HEK293 (cell line): ENCODE measurements at regions not wholly inside any gene's neighbourhood (a gene's known extent, or its start where the extent isn't known, plus 50 kb on each side); places are given as distances from the start of the nearest gene placed in this dataset.

Source experiments
- CTCF ChIA-PET: fragments of 350-600 bp; formaldehyde crosslinking; extraction: SDS; loops from one replicate; lab custom pipeline; 2021; ENCODE audit warnings: antibody characterized with exemption; lab: Yijun Ruan, JAX
- POLR2A ChIA-PET: fragments of 300-600 bp; formaldehyde crosslinking; extraction: SDS; loops from one replicate; lab custom pipeline; 2020; ENCODE audit warnings: antibody characterized with exemption, inconsistent platforms; lab: Yijun Ruan, JAX
- H3K27ac ChIP-seq: fragments of 200-500 bp; sonication (Bioruptor generic); 2 replicates; pipeline ENCODE4 v1.5.1; 2014; ENCODE audit warnings: low read depth, low read length, control low read depth, inconsistent platforms; ENCODE audit errors: extremely low read depth
- H3K36me3 ChIP-seq, 2 experiments: fragments of 200-500 bp in 1 of 2; sonication (Bioruptor generic) in 1 of 2; 1 replicate in 1 of 2; 2 replicates in 1 of 2; pipeline ENCODE4 v1.5.1; 2014 to 2017; ENCODE audit warnings: inconsistent platforms in 2 of 2, low read length in 2 of 2; ENCODE audit not compliant: control insufficient read depth in 2 of 2, insufficient read depth in 1 of 2
- H3K4me1 ChIP-seq: fragments of 200-500 bp; sonication (Bioruptor generic); 2 replicates; pipeline ENCODE4 v1.5.1; 2014; ENCODE audit warnings: mild to moderate bottlenecking, low read length, inconsistent platforms; ENCODE audit not compliant: control insufficient read depth, insufficient read depth
- H3K4me3 ChIP-seq: 2 replicates; pipeline ENCODE4 v1.5.1; 2011; ENCODE audit warnings: low read depth, mild to moderate bottlenecking, control low read depth, low read length, moderate library complexity
- H3K9me3 ChIP-seq: fragments of 200-500 bp; sonication (Bioruptor generic); 2 replicates; pipeline ENCODE4 v1.5.1; 2014; ENCODE audit warnings: low read depth, low read length, inconsistent platforms; ENCODE audit not compliant: control insufficient read depth, insufficient read depth
- BCL6B ChIP-seq: fragments of 450-650 bp; formaldehyde crosslinking; IDR thresholded peaks from 2 replicates; pipeline ENCODE4 v1.5.1; 2017; ENCODE audit warnings: missing biosample characterization, missing genetic modification characterization
- ELK4 ChIP-seq: IDR thresholded peaks from 2 replicates; pipeline ENCODE4 v1.6.1; 2011; ENCODE audit warnings: mild to moderate bottlenecking, low read depth, low read length, borderline replicate concordance
- GLIS1 ChIP-seq: fragments of 450-650 bp; formaldehyde crosslinking; IDR thresholded peaks from 2 replicates; pipeline ENCODE4 v1.5.1; 2016; ENCODE audit warnings: missing biosample characterization, missing genetic modification characterization
- IKZF3 ChIP-seq: fragments of 450-650 bp; IDR thresholded peaks from 2 replicates; pipeline ENCODE4 v1.5.0; 2018; ENCODE audit warnings: missing biosample characterization, mild to moderate bottlenecking, missing genetic modification characterization, moderate library complexity
- KLF9 ChIP-seq: fragments of 450-650 bp; formaldehyde crosslinking; IDR thresholded peaks from 2 replicates; pipeline ENCODE4 v1.5.1; 2016; ENCODE audit warnings: missing biosample characterization, missing genetic modification characterization, low read depth
- MYNN ChIP-seq: fragments of 450-650 bp; formaldehyde crosslinking; IDR thresholded peaks from 2 replicates; pipeline ENCODE4 v1.5.1; 2016; ENCODE audit warnings: missing biosample characterization, missing genetic modification characterization, borderline replicate concordance
- PRDM10 ChIP-seq: fragments of 450-650 bp; formaldehyde crosslinking; IDR thresholded peaks from 2 replicates; pipeline ENCODE4 v1.5.1; 2016; ENCODE audit warnings: missing biosample characterization, missing genetic modification characterization
- SCRT2 ChIP-seq: fragments of 450-650 bp; formaldehyde crosslinking; IDR thresholded peaks from 2 replicates; pipeline ENCODE4 v1.5.1; 2016; ENCODE audit warnings: missing biosample characterization, missing genetic modification characterization
- SP3 ChIP-seq: fragments of 450-650 bp; formaldehyde crosslinking; IDR thresholded peaks from 2 replicates; pipeline ENCODE4 v1.5.1; 2016; ENCODE audit warnings: missing biosample characterization, missing genetic modification characterization
- ZNF202 ChIP-seq: fragments of 450-650 bp; formaldehyde crosslinking; IDR thresholded peaks from 2 replicates; pipeline ENCODE4 v1.5.1; 2016; ENCODE audit warnings: missing biosample characterization, missing genetic modification characterization, borderline replicate concordance
- ZNF239 ChIP-seq: fragments of 450-650 bp; formaldehyde crosslinking; IDR thresholded peaks from 2 replicates; pipeline ENCODE4 v1.5.1; 2016; ENCODE audit warnings: missing biosample characterization, missing genetic modification characterization
- ZNF274 ChIP-seq, 2 experiments: fragments of 200-500 bp in 1 of 2; fragments of 450-650 bp in 1 of 2; sonication (Bioruptor generic) in 1 of 2; formaldehyde crosslinking in 1 of 2; IDR thresholded peaks; 2 replicates each; pipeline versions ENCODE4 v1.5.1 to v1.6.1; 2014 to 2016; ENCODE audit warnings: borderline replicate concordance in 1 of 2, inconsistent platforms in 1 of 2, low read length in 1 of 2, missing biosample characterization in 1 of 2, missing genetic modification characterization in 1 of 2
- ZNF423 ChIP-seq: fragments of 450-650 bp; formaldehyde crosslinking; IDR thresholded peaks from 2 replicates; pipeline ENCODE4 v1.5.1; 2016; ENCODE audit warnings: missing biosample characterization, missing genetic modification characterization
- ZNF514 ChIP-seq: fragments of 450-650 bp; formaldehyde crosslinking; IDR thresholded peaks from 2 replicates; pipeline ENCODE4 v1.5.1; 2016; ENCODE audit warnings: missing biosample characterization, missing genetic modification characterization
- ZNF585B ChIP-seq: fragments of 450-650 bp; formaldehyde crosslinking; IDR thresholded peaks from 2 replicates; pipeline ENCODE4 v1.5.1; 2016; ENCODE audit warnings: missing biosample characterization, missing genetic modification characterization
- ZNF623 ChIP-seq: fragments of 450-650 bp; formaldehyde crosslinking; IDR thresholded peaks from 2 replicates; pipeline ENCODE4 v1.5.1; 2016; ENCODE audit warnings: missing biosample characterization, missing genetic modification characterization
- ZNF677 ChIP-seq: fragments of 450-650 bp; IDR thresholded peaks from 2 replicates; pipeline ENCODE4 v1.5.0; 2018; ENCODE audit warnings: missing biosample characterization, mild to moderate bottlenecking, missing genetic modification characterization, moderate library complexity
- ZNF747 ChIP-seq: fragments of 450-650 bp; formaldehyde crosslinking; IDR thresholded peaks from 2 replicates; pipeline ENCODE4 v1.5.1; 2016; ENCODE audit warnings: missing biosample characterization, missing genetic modification characterization
- ZNF837 ChIP-seq: fragments of 450-650 bp; formaldehyde crosslinking; IDR thresholded peaks from 2 replicates; pipeline ENCODE4 v1.5.1; 2016; ENCODE audit warnings: missing biosample characterization, missing genetic modification characterization
- ZXDB ChIP-seq: fragments of 450-650 bp; formaldehyde crosslinking; IDR thresholded peaks from 2 replicates; pipeline ENCODE4 v1.5.1; 2016; ENCODE audit warnings: missing biosample characterization, missing genetic modification characterization

DNA sequence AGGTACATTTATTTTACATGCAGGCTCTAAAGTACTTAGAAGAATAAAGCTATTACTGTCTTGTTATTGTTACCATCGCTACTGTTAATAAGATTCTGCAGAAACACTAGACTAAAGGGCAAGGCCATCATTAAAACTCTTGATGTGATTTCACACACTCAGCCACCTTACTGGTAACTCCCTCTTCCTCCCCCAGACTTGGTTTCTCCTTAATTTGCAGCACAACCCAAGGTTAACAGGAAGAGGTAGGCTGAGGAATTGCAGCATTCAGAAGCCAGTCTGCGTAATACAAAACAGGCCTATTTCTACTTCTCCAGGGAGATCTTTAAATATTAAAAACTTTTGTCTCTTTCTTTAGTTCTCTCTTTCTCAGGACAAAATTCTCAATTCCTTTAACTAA lies 210.3 kb downstream of the BTG1 start:
- H3K9me3 ChIP-seq, result no peaks in the 10 kb centered on the region
- H3K4me3 ChIP-seq, result no peak overlapping the region
- TF ChIP-seq ELK4, result no peak
- no peak for TF ChIP-seq MYNN (tag by site-specific recombination)
- TF ChIP-seq ZNF202, result no peak
- no peak for TF ChIP-seq SP3
- no peak for TF ChIP-seq BCL6B
- no peak for TF ChIP-seq ZXDB (tag by site-specific recombination)
- no peak for TF ChIP-seq ZNF514 (tag by site-specific recombination)
- no peak for TF ChIP-seq IKZF3
- TF ChIP-seq ZNF239 (tag by site-specific recombination), result no peak
- TF ChIP-seq PRDM10 (tag by site-specific recombination), result no peak
- TF ChIP-seq ZNF585B, result no peak
- TF ChIP-seq ZNF423 (tag by site-specific recombination), result no peak
- TF ChIP-seq KLF9 (tag by site-specific recombination), result no peak
- TF ChIP-seq ZNF677 (tag by site-specific recombination), result no peak
- no peak for TF ChIP-seq ZNF747 (tag by site-specific recombination)
- no peak for TF ChIP-seq ZNF837 (tag by site-specific recombination)
- no peaks in the 10 kb centered on the region for H3K36me3 ChIP-seq
- CTCF ChIA-PET, result no interaction called here
- peaks cover 5% of the 10 kb centered on the region; the same call in 1 of the 2 replicates for H3K4me1 ChIP-seq
- H3K27ac ChIP-seq, result no peak overlapping the region
- POLR2A ChIA-PET, result no interaction called here

- Histone ChIP-seq H3K4me1 (peaks cover 5% of the 10 kb centered on the region; the same call in 1 of the 2 replicates), H3K9me3 (no peaks in the 10 kb centered on the region), H3K27ac (no peak overlapping the region), H3K36me3 (no peaks in the 10 kb centered on the region), H3K4me3 (no peak overlapping the region)
- CTCF ChIA-PET, result interaction anchor here (0.6 kb wide), 2 partner anchors 25 to 97 kb away, joined by 3 to 5 read pairs; no protein-coding TSS in a partner anchor
- TF ChIP-seq GLIS1 (no peak), ZNF274 (IDR thresholded peaks at IDR 0.05; ENCODE audit: low read length) (no peak), ZNF274 (tag by site-specific recombination; IDR thresholded peaks at IDR 0.05; ENCODE audit: borderline replicate concordance) (no peak), ZNF623 (tag by site-specific recombination) (no peak), SCRT2 (tag by site-specific recombination) (no peak), ZNF837 (tag by site-specific recombination) (no peak)
- POLR2A ChIA-PET, result no interaction called here
Measured at GRCh38 chr12:91931111-91931510, 214.5 kb downstream of the BTG1 start.
